Keratinocyte (primary cell): ENCODE measurements at regions not wholly inside any gene's neighbourhood (a gene's known extent, or its start where the extent isn't known, plus 50 kb on each side); places are given as distances from the start of the nearest gene placed in this dataset.

Experiments
- DNase-seq: peaks from one replicate; pipeline ENCODE4 v3.0.0-alpha.2; 2011; ENCODE audit warnings: low read depth, missing footprints, low spot score
- FAIRE-seq: peaks from 2 replicates; lab custom pipeline; 2011; peaks lifted over from hg19 to GRCh38; lab: Jason Lieb, UNC
- H2AFZ ChIP-seq: 2 replicates; pipeline ENCODE4 v1.6.0; 2012; ENCODE audit warnings: low read length, control low read depth, inconsistent platforms; ENCODE audit not compliant: control insufficient read depth
- H3K27ac ChIP-seq: 2 replicates; pipeline ENCODE4 v1.5.1; 2011; ENCODE audit warnings: low read length; ENCODE audit not compliant: control insufficient read depth, insufficient read depth
- H3K27me3 ChIP-seq: 3 replicates; pipeline ENCODE4 v1.6.0; 2011; ENCODE audit warnings: low read length; ENCODE audit not compliant: control insufficient read depth, insufficient read depth; ENCODE audit errors: extremely low read depth
- H3K36me3 ChIP-seq, 2 experiments: 2 replicates in 1 of 2; 3 replicates in 1 of 2; pipeline ENCODE4 v1.5.1; 2011; ENCODE audit warnings: low read length in 2 of 2, mild to moderate bottlenecking in 1 of 2; ENCODE audit not compliant: control insufficient read depth in 2 of 2, insufficient read depth in 2 of 2; ENCODE audit errors: extremely low read depth in 1 of 2
- H3K4me1 ChIP-seq: 3 replicates; pipeline ENCODE4 v1.5.1; 2011; ENCODE audit warnings: low read length; ENCODE audit not compliant: control insufficient read depth, insufficient read depth; ENCODE audit errors: extremely low read depth
- H3K4me2 ChIP-seq: 3 replicates; pipeline ENCODE4 v1.6.0; 2011; ENCODE audit warnings: low read depth, low read length; ENCODE audit not compliant: control insufficient read depth, insufficient read depth; ENCODE audit errors: extremely low read depth
- H3K4me3 ChIP-seq, 3 experiments: fragments of 200-600 bp in 1 of 3; sonication (generic) in 1 of 3; 2 replicates in 2 of 3; 3 replicates in 1 of 3; pipeline ENCODE4 v1.5.1; 2011 to 2016; ENCODE audit warnings: low read length in 3 of 3, mild to moderate bottlenecking in 3 of 3, control low read depth in 2 of 3, inconsistent platforms in 1 of 3, low read depth in 1 of 3, mixed read lengths in 1 of 3, mixed run types in 1 of 3, moderate library complexity in 1 of 3; ENCODE audit not compliant: control insufficient read depth in 2 of 3, insufficient read depth in 2 of 3; ENCODE audit errors: extremely low read depth in 1 of 3
- H3K79me2 ChIP-seq: 2 replicates; pipeline ENCODE4 v1.6.0; 2012; ENCODE audit warnings: low read length; ENCODE audit not compliant: control insufficient read depth, insufficient read depth
- H3K9ac ChIP-seq: 3 replicates; pipeline ENCODE4 v1.6.0; 2011; ENCODE audit warnings: low read length; ENCODE audit not compliant: control insufficient read depth, insufficient read depth; ENCODE audit errors: extremely low read depth
- H3K9me1 ChIP-seq: 3 replicates; pipeline ENCODE4 v1.6.0; 2011; ENCODE audit warnings: low read length; ENCODE audit not compliant: control insufficient read depth, insufficient read depth; ENCODE audit errors: extremely low read depth
- H3K9me3 ChIP-seq: 2 replicates; pipeline ENCODE4 v1.5.1; 2012; ENCODE audit warnings: low read depth, low read length; ENCODE audit not compliant: control insufficient read depth
- H4K20me1 ChIP-seq: 3 replicates; pipeline ENCODE4 v1.6.0; 2011; ENCODE audit warnings: low read length; ENCODE audit not compliant: control insufficient read depth, insufficient read depth; ENCODE audit errors: extremely low read depth
- EZH2 ChIP-seq: IDR thresholded peaks from one replicate; pipeline ENCODE4 v1.6.1; 2012; ENCODE audit warnings: inconsistent platforms, mild to moderate bottlenecking, low read length, moderate library complexity
- dilution Hi-C: fragments of 300-500 bp; cut with MboI; formaldehyde crosslinking; loops from one replicate; pipeline ENCODE4 v1.7.0; 2020; ENCODE audit warnings: low sequenced_read_pairs; ENCODE audit not compliant: extremely low pct_ligation_motif_present
- TF ChIP-seq, protein P1 (sequence below), 3 experiments: IDR thresholded peaks in 1 of 3; conservative IDR thresholded peaks in 1 of 3; optimal IDR thresholded peaks in 1 of 3; 2 replicates in 2 of 3; 3 replicates in 1 of 3; pipeline versions ENCODE3 to v1.5.1; 2011; ENCODE audit warnings: low read length in 3 of 3, mild to moderate bottlenecking in 3 of 3, moderate library complexity in 2 of 3, control low read depth in 1 of 3, inconsistent platforms in 1 of 3; ENCODE audit not compliant: insufficient read depth in 2 of 3; ENCODE audit errors: extremely low read depth in 1 of 3

DNA sequence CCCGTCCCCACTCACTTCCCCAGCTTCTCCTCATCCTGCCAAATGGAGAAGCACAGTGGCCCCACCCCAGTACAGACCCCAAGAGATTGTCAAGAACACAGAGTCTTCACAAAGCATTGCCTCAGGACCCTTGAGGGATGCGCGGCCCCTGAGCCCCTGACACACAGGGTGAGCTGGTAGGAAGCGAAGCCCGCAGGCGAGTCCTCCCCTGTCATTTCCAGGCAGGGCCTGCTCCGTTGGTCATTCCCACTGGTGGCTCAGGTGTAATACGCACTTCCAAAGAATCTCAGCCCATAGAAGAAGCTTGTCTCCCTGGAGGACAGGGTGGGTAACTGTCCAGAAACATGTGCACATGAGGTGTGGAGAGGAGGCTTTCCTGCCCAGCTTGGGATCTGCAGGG lies 404.2 kb downstream of the THBS2 start:
- Histone ChIP-seq H3K4me1 (no peaks in the 10 kb centered on the region), H3K9me1 (no peaks in the 10 kb centered on the region), H3K9ac (no peak overlapping the region), H3K4me2 (no peak overlapping the region), H3K9me3 (no peaks in the 10 kb centered on the region), H3K79me2 (no peaks in the 10 kb centered on the region), H2AFZ (no peak overlapping the region), H3K36me3 (no peaks in the 10 kb centered on the region), H3K27ac (no peak overlapping the region), H3K4me3 (no peak overlapping the region), H4K20me1 (no peaks in the 10 kb centered on the region), H3K27me3 (no peaks in the 10 kb centered on the region)
- FAIRE-seq = no peak
- dilution Hi-C loops = no loop called here
- no peak for TF ChIP-seq EZH2
- TF ChIP-seq, protein P1, sequence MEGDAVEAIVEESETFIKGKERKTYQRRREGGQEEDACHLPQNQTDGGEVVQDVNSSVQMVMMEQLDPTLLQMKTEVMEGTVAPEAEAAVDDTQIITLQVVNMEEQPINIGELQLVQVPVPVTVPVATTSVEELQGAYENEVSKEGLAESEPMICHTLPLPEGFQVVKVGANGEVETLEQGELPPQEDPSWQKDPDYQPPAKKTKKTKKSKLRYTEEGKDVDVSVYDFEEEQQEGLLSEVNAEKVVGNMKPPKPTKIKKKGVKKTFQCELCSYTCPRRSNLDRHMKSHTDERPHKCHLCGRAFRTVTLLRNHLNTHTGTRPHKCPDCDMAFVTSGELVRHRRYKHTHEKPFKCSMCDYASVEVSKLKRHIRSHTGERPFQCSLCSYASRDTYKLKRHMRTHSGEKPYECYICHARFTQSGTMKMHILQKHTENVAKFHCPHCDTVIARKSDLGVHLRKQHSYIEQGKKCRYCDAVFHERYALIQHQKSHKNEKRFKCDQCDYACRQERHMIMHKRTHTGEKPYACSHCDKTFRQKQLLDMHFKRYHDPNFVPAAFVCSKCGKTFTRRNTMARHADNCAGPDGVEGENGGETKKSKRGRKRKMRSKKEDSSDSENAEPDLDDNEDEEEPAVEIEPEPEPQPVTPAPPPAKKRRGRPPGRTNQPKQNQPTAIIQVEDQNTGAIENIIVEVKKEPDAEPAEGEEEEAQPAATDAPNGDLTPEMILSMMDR (optimal IDR thresholded peaks at IDR 0.05 in 1 of 3, IDR thresholded peaks at IDR 0.05 in 1 of 3, conservative IDR thresholded peaks at IDR 0.05 in 1 of 3; ENCODE audit: extremely low read depth in 1 of 3, insufficient read depth in 2 of 3, low read length in 3 of 3) = no peak
- no peak for DNase-seq

DNA sequence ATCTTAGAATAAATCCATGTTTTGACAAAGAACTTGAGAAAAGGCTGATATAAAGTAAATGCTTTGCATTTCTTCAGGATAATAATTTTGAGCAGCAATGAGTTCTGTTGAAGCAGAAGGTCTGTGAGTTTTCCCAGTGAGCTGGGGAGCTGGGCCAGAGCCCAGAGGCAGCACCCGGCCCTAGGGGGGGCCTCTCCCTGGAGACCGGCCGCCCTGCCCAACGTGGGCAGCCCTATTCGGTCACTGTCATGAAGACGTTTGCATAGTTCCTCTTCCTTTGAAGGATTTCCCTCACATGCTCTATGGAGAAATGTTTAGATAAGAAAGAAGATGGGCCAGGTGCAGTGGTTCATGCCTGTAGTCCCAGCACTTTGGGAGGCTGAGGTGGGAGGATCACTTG lies 404.8 kb downstream of the THBS2 start:
- no peaks in the 10 kb centered on the region for H4K20me1 ChIP-seq
- H3K9ac ChIP-seq = no peak overlapping the region
- H3K27me3 ChIP-seq = no peaks in the 10 kb centered on the region
- dilution Hi-C loops = no loop called here
- TF ChIP-seq, protein P1 (optimal IDR thresholded peaks at IDR 0.05 in 1 of 3, IDR thresholded peaks at IDR 0.05 in 1 of 3, conservative IDR thresholded peaks at IDR 0.05 in 1 of 3; ENCODE audit: extremely low read depth in 1 of 3, insufficient read depth in 2 of 3, low read length in 3 of 3) = no peak
- no peak for TF ChIP-seq EZH2
- DNase-seq (no peak), FAIRE-seq (no peak)
- no peaks in the 10 kb centered on the region for H3K79me2 ChIP-seq
- no peak overlapping the region for H3K4me3 ChIP-seq
- no peaks in the 10 kb centered on the region for H3K36me3 ChIP-seq
- H3K9me1 ChIP-seq = no peaks in the 10 kb centered on the region
- H3K4me1 ChIP-seq = no peaks in the 10 kb centered on the region
- H3K9me3 ChIP-seq = no peaks in the 10 kb centered on the region
- H2AFZ ChIP-seq = no peak overlapping the region
- H3K27ac ChIP-seq = no peak overlapping the region
- no peak overlapping the region for H3K4me2 ChIP-seq
